Lung (tissue), 11 donors: ENCODE measurements at regions not wholly inside any gene's neighbourhood (a gene's known extent, or its start where the extent isn't known, plus 50 kb on each side); places are given as distances from the start of the nearest gene placed in this dataset.

Experiments used
- ATAC-seq: fragments of 200-7000 bp; cut with Tn5 transposase; one replicate; pipeline ENCODE4 v1.9.1; 2020; ENCODE audit warnings: moderate number of reproducible peaks; ENCODE audit not compliant: insufficient read depth, low FRiP score
- DNase-seq, 3 donors: peaks; one replicate each; pipeline ENCODE4 v3.0.0-alpha.2; 2013 to 2017
- H3K27ac ChIP-seq, 2 donors: one replicate each; pipeline ENCODE4 v1.5.1; 2013; ENCODE audit warnings: mild to moderate bottlenecking in 2 of 2, moderate library complexity in 2 of 2, control low read depth in 1 of 2, inconsistent platforms in 1 of 2, low read depth in 1 of 2, low read length in 1 of 2
- H3K27me3 ChIP-seq, 3 donors: one replicate each; pipeline ENCODE4 v1.5.1; 2013; ENCODE audit warnings: low read length in 2 of 3; ENCODE audit not compliant: control insufficient read depth in 3 of 3, insufficient read depth in 3 of 3
- H3K36me3 ChIP-seq, 4 donors: one replicate each; pipeline ENCODE4 v1.5.1; 2013; ENCODE audit warnings: low read length in 4 of 4, mild to moderate bottlenecking in 1 of 4, moderate library complexity in 1 of 4; ENCODE audit not compliant: control insufficient read depth in 4 of 4, insufficient read depth in 4 of 4
- H3K4me1 ChIP-seq, 5 donors: one replicate each; pipeline ENCODE4 v1.5.1; 2013; ENCODE audit warnings: low read length in 5 of 5, mild to moderate bottlenecking in 2 of 5, moderate library complexity in 1 of 5; ENCODE audit not compliant: control insufficient read depth in 5 of 5, insufficient read depth in 5 of 5
- H3K4me3 ChIP-seq: one replicate; pipeline ENCODE4 v1.5.1; 2013; ENCODE audit warnings: mild to moderate bottlenecking, control low read depth, moderate library complexity
- H3K9ac ChIP-seq, 2 donors: one replicate each; pipeline ENCODE4 v1.5.1; 2013; ENCODE audit warnings: low read length in 2 of 2, control low read depth in 1 of 2; ENCODE audit not compliant: insufficient read depth in 1 of 2
- H3K9me3 ChIP-seq, 4 donors: one replicate each; pipeline ENCODE4 v1.5.1; 2013; ENCODE audit warnings: low read length in 3 of 4, mild to moderate bottlenecking in 1 of 4, moderate library complexity in 1 of 4; ENCODE audit not compliant: control insufficient read depth in 4 of 4, insufficient read depth in 3 of 4
- CTCF ChIP-seq: IDR thresholded peaks from 2 replicates; pipeline ENCODE4 v1.5.1; 2012; ENCODE audit warnings: mild to moderate bottlenecking; ENCODE audit errors: control extremely low read depth, extremely low read depth
- WGBS, 2 donors: extraction: QIAGEN DNeasy Blood & Tissue Kit; methylation state at CpG; one replicate each; pipeline ENCODE4 v1.1.7; 2013; 5-methylcytosine and 5-hydroxymethylcytosine counted together
- donor health status: control.
- donor health status: control.
- donor health status: Bipolar disorder and iron deficiency.
- donor health status: healthy.
- donor health status: DM: yes; HTN: yes; CAD: no.

DNA sequence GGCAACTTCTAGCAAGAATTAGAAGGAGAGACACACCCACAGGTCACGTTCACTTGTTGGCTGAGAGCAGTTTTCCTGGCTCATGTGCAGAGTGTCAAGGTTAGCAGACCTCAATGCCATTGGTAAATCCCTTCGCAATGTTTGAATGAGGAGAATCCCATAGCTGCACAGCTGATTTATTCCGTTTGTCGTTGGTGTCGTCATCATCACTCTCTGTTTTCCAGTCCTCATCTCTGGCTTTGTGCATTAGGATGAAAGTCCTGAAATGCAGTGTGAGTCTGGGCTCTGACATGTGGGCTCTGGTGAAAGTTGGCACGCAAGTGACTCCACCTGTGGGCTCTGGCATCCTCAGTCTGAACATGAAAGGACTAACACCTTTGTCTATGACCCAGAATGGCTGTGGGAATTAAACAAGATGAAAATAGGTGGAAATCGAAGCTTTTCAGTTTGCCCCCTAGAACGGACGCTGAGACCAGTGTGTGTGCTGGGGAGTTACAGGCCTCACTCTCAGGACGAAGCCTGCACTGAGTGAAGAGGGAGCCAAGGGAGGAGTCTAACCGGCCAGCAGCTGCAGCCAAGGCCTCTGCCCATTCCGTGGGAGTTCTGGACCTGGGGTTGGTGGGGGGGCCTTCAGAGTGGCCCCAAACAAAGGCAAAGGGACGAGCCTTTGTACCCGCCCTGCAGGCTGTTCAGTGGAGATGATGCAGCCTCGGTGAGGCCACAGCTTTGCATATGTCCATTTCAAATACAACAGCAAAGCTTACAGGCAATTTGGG lies 74.8 kb upstream of the ZNF516 start:
- ATAC-seq = no peak

DNA sequence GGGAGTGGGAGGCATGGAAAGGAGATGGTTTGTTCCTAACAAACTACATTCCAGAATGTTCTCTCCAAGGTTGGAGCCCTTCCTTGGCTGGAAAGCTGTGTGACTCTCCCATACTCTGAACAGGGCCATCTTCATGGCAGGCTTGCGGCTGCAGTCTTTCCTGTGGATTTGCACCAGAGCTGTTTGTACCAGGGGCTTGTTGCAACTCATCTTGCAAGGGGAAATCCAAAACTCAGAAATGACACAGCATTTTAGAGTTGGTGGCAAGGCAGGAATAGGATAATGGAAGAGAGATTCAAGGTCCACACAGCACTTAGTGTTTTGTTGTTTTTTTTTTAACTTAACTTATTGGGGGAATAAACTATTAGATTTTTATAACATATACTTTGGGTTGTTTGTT lies 73.7 kb upstream of the ZNF516 start:
- no peak for ATAC-seq
- H3K4me1 ChIP-seq = peaks cover 0 to 15% (median 4%) of the 10 kb centered on the region in 5 donors
- WGBS, 2 donors = 31 to 82% methylated on average over 1 of the region's 1 CpG
- no peaks in the 10 kb centered on the region for H3K9me3 ChIP-seq
- H3K4me3 ChIP-seq = no peak overlapping the region
- H3K36me3 ChIP-seq = peaks cover 0 to 3% (median 0%) of the 10 kb centered on the region in 4 donors
- H3K9ac ChIP-seq = no peak overlapping the region
- TF ChIP-seq CTCF = no peak
- no peaks in the 10 kb centered on the region for H3K27me3 ChIP-seq
- no peak overlapping the region for H3K27ac ChIP-seq
- DNase-seq = no peak

More for the DNA sequence above, 74.8 kb upstream of the ZNF516 start:
- no peaks in the 10 kb centered on the region for H3K27me3 ChIP-seq
- peaks cover 0 to 9% (median 4%) of the 10 kb centered on the region in 5 donors for H3K4me1 ChIP-seq
- peaks cover 0 to 3% (median 0%) of the 10 kb centered on the region in 4 donors for H3K36me3 ChIP-seq
- no peaks in the 10 kb centered on the region for H3K9me3 ChIP-seq
- no peak for TF ChIP-seq CTCF
- 87 to 92% methylated on average over 15 of the region's 15 CpGs for whole genome bisulfite sequencing, 2 donors
- no peak overlapping the region for H3K27ac ChIP-seq
- H3K9ac ChIP-seq = no peak overlapping the region
- H3K4me3 ChIP-seq = no peak overlapping the region
- DNase-seq = no peak

DNA sequence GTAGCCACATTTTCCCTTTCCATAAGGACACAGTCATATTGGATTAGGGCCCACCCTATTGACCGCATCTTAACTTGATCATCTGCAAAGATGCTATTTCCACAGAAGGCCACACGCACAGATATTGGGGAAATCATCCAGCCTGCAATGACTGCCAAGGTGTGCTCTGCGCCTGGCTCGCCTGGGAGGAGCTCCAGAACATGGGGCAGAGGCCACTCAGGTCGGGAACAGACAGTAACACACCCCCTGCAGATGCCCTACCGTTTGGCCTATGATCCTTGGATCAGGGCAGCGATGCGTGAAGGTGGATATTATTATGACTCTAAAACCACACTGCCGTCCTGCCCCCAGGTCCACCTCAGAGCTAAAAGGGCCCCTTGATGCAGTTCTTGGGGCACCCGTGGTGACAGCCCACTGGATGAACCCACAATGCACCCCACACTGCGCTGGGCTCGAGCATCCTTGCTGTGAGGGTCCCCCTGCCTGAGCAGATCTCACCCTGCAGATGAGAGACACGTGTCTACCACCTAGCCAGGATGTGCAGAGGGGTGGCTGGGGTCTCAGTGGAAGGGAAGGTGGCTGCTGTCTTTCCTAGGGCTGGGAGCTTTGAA lies 72.9 kb upstream of the ZNF516 start:
- no peak overlapping the region for H3K4me3 ChIP-seq
- no peak overlapping the region for H3K27ac ChIP-seq
- no peak overlapping the region for H3K9ac ChIP-seq
- H3K36me3 ChIP-seq = peaks cover 0 to 3% (median 0%) of the 10 kb centered on the region in 4 donors
- ATAC-seq (no peak), DNase-seq (no peak)
- TF ChIP-seq CTCF = no peak
- 85 to 87% methylated on average over 13 of the region's 13 CpGs for WGBS, 2 donors
- no peaks in the 10 kb centered on the region for H3K27me3 ChIP-seq
- H3K9me3 ChIP-seq = no peaks in the 10 kb centered on the region
- H3K4me1 ChIP-seq = peaks cover 0 to 15% (median 4%) of the 10 kb centered on the region in 5 donors
